HepG2 (cell line): ENCODE measurements at regions not wholly inside any gene's neighbourhood (a gene's known extent, or its start where the extent isn't known, plus 50 kb on each side); places are given as distances from the start of the nearest gene placed in this dataset.

Source experiments
- ATAC-seq: fragments of 200-7000 bp; cut with Tn5 transposase; 3 replicates; pipeline ENCODE4 v1.9.1; 2020; ENCODE audit warnings: mild to moderate bottlenecking, moderate library complexity
- BruUV-seq: library from RNA; stranded (reverse); fragments of 400-500 nt; replicated peaks from 2 replicates; lab custom pipeline; 2021; lab: Mats Ljungman, UMichigan
- CTCF ChIA-PET: fragments of 300-600 bp; formaldehyde crosslinking; extraction: SDS; loops from one replicate; lab custom pipeline; 2021; ENCODE audit warnings: low total read pairs, inconsistent platforms, low intra/inter-chr PET ratio; lab: Yijun Ruan, JAX
- POLR2A ChIA-PET: fragments of 350-600 bp; sonication (Branson Sonifier 250); formaldehyde crosslinking; loops from one replicate; lab custom pipeline; 2020; ENCODE audit warnings: antibody characterized with exemption, inconsistent platforms; lab: Yijun Ruan, JAX
- DNase-seq: peaks from one replicate; pipeline ENCODE4 v3.0.0-alpha.2; 2015; ENCODE audit warnings: low spot score
- FAIRE-seq: peaks from 3 replicates; lab custom pipeline; 2011; peaks lifted over from hg19 to GRCh38; lab: Jason Lieb, UNC
- H2AFZ ChIP-seq: one replicate; pipeline ENCODE4 v1.6.1; 2011; ENCODE audit warnings: low read length, inconsistent platforms
- H3K27ac ChIP-seq: fragments of 300-600 bp; 3 replicates; pipeline ENCODE4 v1.8.0; 2011; ENCODE audit warnings: mixed run types, mild to moderate bottlenecking, mixed read lengths, low read length, inconsistent platforms; ENCODE audit not compliant: insufficient read depth; ENCODE audit errors: extremely low read length
- H3K27me3 ChIP-seq, 2 experiments: fragments of 200-600 bp in 1 of 2; 2 replicates in 1 of 2; 3 replicates in 1 of 2; pipeline versions ENCODE4 v1.6.0 to v1.8.0; 2011; ENCODE audit warnings: low read length in 2 of 2, mild to moderate bottlenecking in 2 of 2, moderate library complexity in 2 of 2, inconsistent platforms in 1 of 2; ENCODE audit not compliant: insufficient read depth in 2 of 2, control insufficient read depth in 1 of 2
- H3K36me3 ChIP-seq, 2 experiments: fragments of 200-600 bp in 1 of 2; replicated peaks in 1 of 2; 2 replicates in 1 of 2; 3 replicates in 1 of 2; pipeline versions ENCODE4 v1.5.1 to v1.8.0; 2011; ENCODE audit warnings: low read length in 2 of 2, inconsistent platforms in 1 of 2; ENCODE audit not compliant: insufficient read depth in 2 of 2, control insufficient read depth in 1 of 2
- H3K4me1 ChIP-seq: 2 replicates; pipeline ENCODE4 v1.5.1; 2012; ENCODE audit warnings: low read length, inconsistent platforms; ENCODE audit not compliant: insufficient read depth
- H3K4me2 ChIP-seq: 2 replicates; pipeline ENCODE4 v1.6.0; 2011; ENCODE audit warnings: low read depth, low read length, inconsistent platforms
- H3K4me3 ChIP-seq, 3 experiments: fragments of 200-600 bp in 1 of 3; sonication (generic), shearing (Covaris generic) in 1 of 3; replicated peaks in 1 of 3; 2 replicates each; pipeline ENCODE4 v1.5.1; 2011 to 2016; ENCODE audit warnings: low read length in 3 of 3, inconsistent platforms in 2 of 3, low read depth in 2 of 3, mild to moderate bottlenecking in 2 of 3, control low read depth in 1 of 3, mixed read lengths in 1 of 3; ENCODE audit not compliant: insufficient read depth in 1 of 3
- H3K79me2 ChIP-seq: one replicate; pipeline ENCODE4 v1.6.1; 2011; ENCODE audit warnings: low read length, inconsistent platforms; ENCODE audit not compliant: insufficient read depth
- H3K9ac ChIP-seq: 2 replicates; pipeline ENCODE4 v1.6.0; 2011; ENCODE audit warnings: mild to moderate bottlenecking, low read depth, low read length, inconsistent platforms; ENCODE audit not compliant: insufficient read depth
- H3K9me3 ChIP-seq: 2 replicates; pipeline ENCODE4 v1.5.1; 2012; ENCODE audit warnings: mild to moderate bottlenecking, low read length
- H4K20me1 ChIP-seq: 2 replicates; pipeline ENCODE4 v1.6.0; 2011; ENCODE audit warnings: inconsistent platforms, mild to moderate bottlenecking, low read length, moderate library complexity; ENCODE audit not compliant: insufficient read depth
- HNRNPL ChIP-seq: fragments of 200-400 bp; formaldehyde crosslinking; IDR thresholded peaks from 2 replicates; pipeline ENCODE4 v1.6.1; 2017; ENCODE audit warnings: mild to moderate bottlenecking, low read depth, low read length
- MAF1 ChIP-seq: sonication (generic); formaldehyde crosslinking; IDR thresholded peaks from 2 replicates; pipeline ENCODE4 v1.5.0; 2020; ENCODE audit warnings: missing genetic modification reagents, borderline replicate concordance
- RAD51 ChIP-seq: fragments of 450-650 bp; IDR thresholded peaks from 2 replicates; pipeline ENCODE4 v1.6.1; 2016; ENCODE audit warnings: borderline replicate concordance
- RFXANK ChIP-seq: IDR thresholded peaks from 2 replicates; pipeline ENCODE4 v1.6.1; 2016
- SMC3 ChIP-seq: IDR thresholded peaks from 2 replicates; pipeline ENCODE4 v1.6.1; 2011; ENCODE audit warnings: low read length, improper control_type of control experiment
- SRSF4 ChIP-seq: fragments of 200-400 bp; formaldehyde crosslinking; IDR thresholded peaks from one replicate; pipeline ENCODE4 v1.6.1; 2018; ENCODE audit warnings: mild to moderate bottlenecking, low read depth, low read length, moderate library complexity; ENCODE audit not compliant: poor library complexity, severe bottlenecking
- TCF7 ChIP-seq: sonication (generic); IDR thresholded peaks from 2 replicates; pipeline ENCODE4 v1.6.1; 2016; ENCODE audit warnings: antibody characterized with exemption, low read depth
- ZNF10 ChIP-seq: sonication (generic); formaldehyde crosslinking; IDR thresholded peaks from 2 replicates; pipeline ENCODE4 v1.4.0; 2020; ENCODE audit warnings: mild to moderate bottlenecking, low read depth, missing genetic modification reagents, borderline replicate concordance
- ZSCAN25 ChIP-seq: sonication (generic); formaldehyde crosslinking; IDR thresholded peaks from 2 replicates; pipeline ENCODE4 v1.8.0; 2022; ENCODE audit warnings: mild to moderate bottlenecking, missing genetic modification reagents
- WGBS: methylation state at CpG from one replicate; pipeline ENCODE4 v1.1.6; 2017; ENCODE audit warnings: low lambda C conversion rate; 5-methylcytosine and 5-hydroxymethylcytosine counted together
- in situ Hi-C: cut with HindIII; loops from 2 replicates; pipeline ENCODE4 v1.10.0; 2017; ENCODE audit warnings: low pct_unique_long_range_greater_than_20kb; ENCODE audit not compliant: extremely low pct_ligation_motif_present
- intact Hi-C: fragments of 100-400 bp; cut with micrococcal nuclease; formaldehyde crosslinking; loops from one replicate; pipeline ENCODE4 v1.10.0; 2022; ENCODE audit not compliant: unreplicated experiment

GRCh38 chr4:107117726-107118125 lies 81.6 kb upstream of the DKK2 start (continued):
- no peak for TF ChIP-seq HNRNPL
- no peak for TF ChIP-seq ZNF10 (CRISPR knock-in tag)
- TF ChIP-seq TCF7, result no peak
- no peak for TF ChIP-seq MAF1 (CRISPR knock-in tag)
- TF ChIP-seq RFXANK (CRISPR knock-in tag), result no peak
- TF ChIP-seq, all 625 proteins: peak for 0

DNA sequence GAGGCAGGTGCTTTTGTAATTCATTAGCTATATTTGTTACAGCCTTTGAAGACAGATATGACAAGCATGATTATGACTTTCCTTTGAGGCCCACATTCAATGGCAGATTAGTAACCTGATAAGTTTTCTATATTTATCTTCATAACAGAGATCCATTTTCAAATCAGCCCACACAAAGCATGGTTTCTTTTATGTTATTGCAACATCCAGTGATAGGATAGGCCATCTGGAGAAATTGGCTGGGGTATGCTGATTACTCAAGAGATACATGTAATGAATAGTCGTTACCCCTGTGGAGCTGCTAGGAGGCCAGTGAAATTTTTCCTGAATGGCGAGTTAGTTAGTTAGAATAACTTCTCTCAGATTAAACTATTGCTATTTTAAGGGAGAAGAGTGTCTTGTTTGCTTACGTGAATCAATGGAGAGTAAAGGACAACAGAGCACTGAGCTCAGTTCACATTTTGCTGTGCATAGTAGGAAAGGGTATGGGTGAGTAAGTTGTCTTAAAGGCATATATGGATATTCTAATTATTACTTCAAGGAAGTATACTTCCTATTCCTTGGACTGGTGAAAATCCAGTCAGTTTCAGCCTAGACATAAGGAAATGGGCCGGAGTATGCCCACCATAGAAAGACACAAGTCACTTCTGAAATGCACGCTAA lies 79.2 kb upstream of the DKK2 start:
- H3K36me3 ChIP-seq, result no peaks in the 10 kb centered on the region
- POLR2A ChIA-PET, result no interaction called here
- H3K4me2 ChIP-seq, result no peak overlapping the region
- no TSS peak for BruUV-seq
- FAIRE-seq (no peak), DNase-seq (no peak), ATAC-seq (no peak)
- no peaks in the 10 kb centered on the region for H3K79me2 ChIP-seq
- CTCF ChIA-PET, result no interaction called here
- H3K4me1 ChIP-seq, result no peaks in the 10 kb centered on the region
- H3K27me3 ChIP-seq, result no peaks in the 10 kb centered on the region; a peak in 1 of 5 replicates
- no peak for TF ChIP-seq SMC3
- no peak overlapping the region for H3K4me3 ChIP-seq
- peaks cover 8% of the 10 kb centered on the region; the same call in 1 of the 2 replicates for H3K9me3 ChIP-seq
- in situ Hi-C loops, result no loop called here
- 35% methylated on average over 5 of the region's 5 CpGs for WGBS
- intact Hi-C loops, result no loop called here
- H3K27ac ChIP-seq, result no peak overlapping the region
- H2AFZ ChIP-seq, result no peak overlapping the region
- no peaks in the 10 kb centered on the region for H4K20me1 ChIP-seq
- H3K9ac ChIP-seq, result no peak overlapping the region

- CTCF ChIA-PET, result no interaction called here
- Histone ChIP-seq H4K20me1 (no peaks in the 10 kb centered on the region), H3K4me2 (no peak overlapping the region), H3K27me3 (no peaks in the 10 kb centered on the region; a peak in 1 of 5 replicates), H3K9ac (no peak overlapping the region), H3K4me1 (no peaks in the 10 kb centered on the region), H3K9me3 (peaks cover 8% of the 10 kb centered on the region; the same call in 1 of the 2 replicates), H3K79me2 (no peaks in the 10 kb centered on the region), H3K4me3 (no peak overlapping the region), H2AFZ (no peak overlapping the region), H3K36me3 (no peaks in the 10 kb centered on the region), H3K27ac (no peak overlapping the region)
- intact Hi-C loops, result no loop called here
- DNase-seq, result no peak
- TF ChIP-seq ZSCAN25 (CRISPR knock-in tag), result no peak
- no peak for TF ChIP-seq SRSF4
- TF ChIP-seq RAD51, result peak; percentile 66; the same call in 1 of the 2 replicates
- WGBS, result 1% methylated on average over 2 of the region's 2 CpGs
- no peak for ATAC-seq
- POLR2A ChIA-PET, result no interaction called here
- in situ Hi-C loops, result no loop called here
- FAIRE-seq, result no peak
- no TSS peak for BruUV-seq
These were observed 77.9 kb upstream of the DKK2 start for GRCh38 chr4:107114059-107114458.
